ENCODE measurements at regions not wholly inside any gene's neighbourhood (a gene's known extent, or its start where the extent isn't known, plus 50 kb on each side); places are given as distances from the start of the nearest gene placed in this dataset.

- Histone ChIP-seq H3K4me1 (ENCODE audit: insufficient read depth, low read length, poor library complexity, severe bottlenecking) (no peaks in the 10 kb centered on the region), H2AFZ (ENCODE audit: low read length) (no peak overlapping the region), H3K9me3 (ENCODE audit: low read length) (no peaks in the 10 kb centered on the region), H3K36me3 (ENCODE audit: insufficient read depth, low read length) (no peaks in the 10 kb centered on the region), H3K9me2 (ENCODE audit: insufficient read depth, low read length) (no peaks in the 10 kb centered on the region), H3K4me3 (ENCODE audit: low read depth, low read length, poor library complexity, severe bottlenecking) (no peak overlapping the region), H3K27ac (ENCODE audit: low read depth, low read length, poor library complexity, severe bottlenecking) (no peak overlapping the region), H3K4me2 (ENCODE audit: low read length) (no peak overlapping the region), H3K79me2 (ENCODE audit: insufficient read depth, low read depth, low read length) (no peaks in the 10 kb centered on the region), H4K20me1 (ENCODE audit: insufficient read depth, low read length) (no peaks in the 10 kb centered on the region)
- no TSS peak for BruUV-seq (replicated peaks)
- intact Hi-C loops (cut with micrococcal nuclease; ENCODE audit: unreplicated experiment): no loop called here
- ChIA-PET POLR2A (interaction anchor here (1.0 kb wide), 1 partner anchor 19 kb away, joined by 3 read pairs; no protein-coding TSS in a partner anchor), CTCF (ENCODE audit: unreplicated experiment) (no interaction called here)
- TF ChIP-seq CTCF (conservative IDR thresholded peaks at IDR 0.05; ENCODE audit: low read length) (no peak), EZH2phosphoT487 (IDR thresholded peaks at IDR 0.05; ENCODE audit: borderline replicate concordance, low read depth, low read length) (no peak)
- DNase-seq (ENCODE audit: low spot score): no peak
Observed at GRCh38 chr7:145216866-145217265, 381.0 kb upstream of the TPK1 start.

- Histone ChIP-seq H3K27ac (ENCODE audit: low read depth, low read length, poor library complexity, severe bottlenecking) (no peak overlapping the region), H3K4me3 (ENCODE audit: low read depth, low read length, poor library complexity, severe bottlenecking) (no peak overlapping the region), H3K9me2 (ENCODE audit: insufficient read depth, low read length) (no peaks in the 10 kb centered on the region), H3K9me3 (ENCODE audit: low read length) (no peaks in the 10 kb centered on the region), H3K4me1 (ENCODE audit: insufficient read depth, low read length, poor library complexity, severe bottlenecking) (no peaks in the 10 kb centered on the region), H4K20me1 (ENCODE audit: insufficient read depth, low read length) (no peaks in the 10 kb centered on the region), H2AFZ (ENCODE audit: low read length) (no peak overlapping the region), H3K4me2 (ENCODE audit: low read length) (no peak overlapping the region), H3K36me3 (ENCODE audit: insufficient read depth, low read length) (no peaks in the 10 kb centered on the region), H3K79me2 (ENCODE audit: insufficient read depth, low read depth, low read length) (no peaks in the 10 kb centered on the region)
- DNase-seq (ENCODE audit: low spot score): no peak
- ChIA-PET CTCF (ENCODE audit: unreplicated experiment) (no interaction called here), POLR2A (interaction anchor here (0.8 to 0.9 kb wide), 2 partner anchors 9 to 16 kb away, joined by 3 to 4 read pairs; no protein-coding TSS in a partner anchor)
- TF ChIP-seq CTCF (conservative IDR thresholded peaks at IDR 0.05; ENCODE audit: low read length): no peak
- TF ChIP-seq EZH2phosphoT487 (IDR thresholded peaks at IDR 0.05; ENCODE audit: borderline replicate concordance, low read depth, low read length): no peak
- intact Hi-C loops (cut with micrococcal nuclease; ENCODE audit: unreplicated experiment): no loop called here
- no TSS peak for BruUV-seq (replicated peaks)
Observed at GRCh38 chr7:145212050-145212449, 376.2 kb upstream of the TPK1 start.

- Histone ChIP-seq H3K9me3 (ENCODE audit: low read length) (no peaks in the 10 kb centered on the region), H3K27ac (ENCODE audit: low read depth, low read length, poor library complexity, severe bottlenecking) (no peak overlapping the region), H3K4me2 (ENCODE audit: low read length) (no peak overlapping the region), H3K9me2 (ENCODE audit: insufficient read depth, low read length) (no peaks in the 10 kb centered on the region), H2AFZ (ENCODE audit: low read length) (no peak overlapping the region), H3K79me2 (ENCODE audit: insufficient read depth, low read depth, low read length) (no peaks in the 10 kb centered on the region), H4K20me1 (ENCODE audit: insufficient read depth, low read length) (no peaks in the 10 kb centered on the region), H3K4me3 (ENCODE audit: low read depth, low read length, poor library complexity, severe bottlenecking) (no peak overlapping the region), H3K36me3 (ENCODE audit: insufficient read depth, low read length) (no peaks in the 10 kb centered on the region), H3K4me1 (ENCODE audit: insufficient read depth, low read length, poor library complexity, severe bottlenecking) (no peaks in the 10 kb centered on the region)
- intact Hi-C loops (cut with micrococcal nuclease; ENCODE audit: unreplicated experiment): no loop called here
- BruUV-seq (replicated peaks): no TSS peak
- CTCF ChIA-PET (ENCODE audit: unreplicated experiment): no interaction called here
- no peak for DNase-seq (ENCODE audit: low spot score)
- POLR2A ChIA-PET: no interaction called here
- TF ChIP-seq EZH2phosphoT487 (IDR thresholded peaks at IDR 0.05; ENCODE audit: borderline replicate concordance, low read depth, low read length): no peak
- no peak for TF ChIP-seq CTCF (conservative IDR thresholded peaks at IDR 0.05; ENCODE audit: low read length)
Observed at GRCh38 chr7:145211211-145211610, 375.4 kb upstream of the TPK1 start.

Measured in OCI-LY7 (cell line).